ENCODE measurements at regions not wholly inside any gene's neighbourhood (a gene's known extent, or its start where the extent isn't known, plus 50 kb on each side); places are given as distances from the start of the nearest gene placed in this dataset.

DNA sequence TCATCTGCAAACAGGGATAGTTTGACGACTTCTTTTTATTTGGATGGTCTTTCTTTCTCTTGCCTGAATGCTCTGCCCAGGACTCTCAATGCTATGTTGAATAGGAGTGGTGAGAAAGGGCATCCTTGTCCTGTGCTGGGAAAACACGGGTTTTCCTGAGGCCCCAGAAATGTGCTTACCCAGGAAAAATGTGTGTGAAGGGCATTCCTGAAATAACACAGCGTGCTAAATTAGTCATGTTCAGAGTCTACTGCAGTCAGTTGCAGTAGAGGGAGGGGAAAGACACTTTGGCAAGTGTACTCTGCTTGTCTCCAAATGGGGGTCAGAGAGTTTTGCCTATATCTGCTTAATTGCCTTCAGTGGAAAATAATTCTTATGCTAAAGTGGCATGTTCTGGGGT is 153.9 kb downstream of the CCNG2 start:
- H3K4me1 Mint-ChIP-seq = 0 out of 4 replicates have a peak, but pooled peaks cover 0 to 4% of the 10 kb centered on the region in 2 experiments
- Histone ChIP-seq H2BK12ac (ENCODE audit: insufficient read length, low read depth, low read length) (no peak overlapping the region), H3K4me1 (ENCODE audit: insufficient read depth, low read length) (no peaks in the 10 kb centered on the region), H4K91ac (ENCODE audit: insufficient read length, low read depth, low read length) (no peak overlapping the region), H2AK5ac (ENCODE audit: insufficient read length, low read length) (no peak overlapping the region), H3K14ac (ENCODE audit: insufficient read depth, low read length) (no peak overlapping the region), H2AFZ (ENCODE audit: low read length) (no peak overlapping the region), H3K27ac (ENCODE audit: insufficient read length, low read depth, low read length) (no peak overlapping the region), H3K9me3 (ENCODE audit: control insufficient read depth, low read depth, low read length) (no peaks in the 10 kb centered on the region), H2BK20ac (ENCODE audit: low read depth, low read length, poor library complexity, severe bottlenecking) (no peak overlapping the region), H2BK15ac (ENCODE audit: low read depth, low read length) (no peak overlapping the region), H3K9ac (ENCODE audit: extremely low read depth, insufficient read length, low read length) (no peak overlapping the region), H3K56ac (ENCODE audit: insufficient read length, low read depth, low read length) (no peak overlapping the region), H3K79me2 (ENCODE audit: insufficient read depth, low read length) (0 out of 2 replicates have a peak, but pooled peaks cover 3% of the 10 kb centered on the region), H3K27me3 (ENCODE audit: insufficient read depth, low read length) (no peaks in the 10 kb centered on the region), H4K5ac (ENCODE audit: insufficient read length, low read depth, low read length) (no peak overlapping the region), H4K8ac (replicated peaks; ENCODE audit: insufficient read length, low read depth, low read length) (no peak overlapping the region), H2BK120ac (ENCODE audit: low read depth, low read length, poor library complexity, severe bottlenecking) (no peak overlapping the region), H3K79me1 (ENCODE audit: insufficient read depth, low read depth, low read length, poor library complexity, severe bottlenecking) (no peaks in the 10 kb centered on the region), H3T11ph (ENCODE audit: low read length) (no peak overlapping the region), H2BK5ac (ENCODE audit: insufficient read length, low read length) (no peak overlapping the region), H3K18ac (ENCODE audit: insufficient read length, low read depth, low read length) (no peak overlapping the region), H3K4me2 (ENCODE audit: insufficient read depth, insufficient read length, low read length) (no peak overlapping the region), H3K23me2 (ENCODE audit: insufficient read length, low read depth, low read length, poor library complexity, severe bottlenecking) (no peaks in the 10 kb centered on the region), H4K20me1 (ENCODE audit: control insufficient read depth, insufficient read depth, insufficient read length) (no peaks in the 10 kb centered on the region), H3K4ac (ENCODE audit: low read depth, low read length) (no peak overlapping the region), H3K23ac (ENCODE audit: insufficient read length, low read depth, low read length) (no peak overlapping the region)
- TF ChIP-seq, protein P1, sequence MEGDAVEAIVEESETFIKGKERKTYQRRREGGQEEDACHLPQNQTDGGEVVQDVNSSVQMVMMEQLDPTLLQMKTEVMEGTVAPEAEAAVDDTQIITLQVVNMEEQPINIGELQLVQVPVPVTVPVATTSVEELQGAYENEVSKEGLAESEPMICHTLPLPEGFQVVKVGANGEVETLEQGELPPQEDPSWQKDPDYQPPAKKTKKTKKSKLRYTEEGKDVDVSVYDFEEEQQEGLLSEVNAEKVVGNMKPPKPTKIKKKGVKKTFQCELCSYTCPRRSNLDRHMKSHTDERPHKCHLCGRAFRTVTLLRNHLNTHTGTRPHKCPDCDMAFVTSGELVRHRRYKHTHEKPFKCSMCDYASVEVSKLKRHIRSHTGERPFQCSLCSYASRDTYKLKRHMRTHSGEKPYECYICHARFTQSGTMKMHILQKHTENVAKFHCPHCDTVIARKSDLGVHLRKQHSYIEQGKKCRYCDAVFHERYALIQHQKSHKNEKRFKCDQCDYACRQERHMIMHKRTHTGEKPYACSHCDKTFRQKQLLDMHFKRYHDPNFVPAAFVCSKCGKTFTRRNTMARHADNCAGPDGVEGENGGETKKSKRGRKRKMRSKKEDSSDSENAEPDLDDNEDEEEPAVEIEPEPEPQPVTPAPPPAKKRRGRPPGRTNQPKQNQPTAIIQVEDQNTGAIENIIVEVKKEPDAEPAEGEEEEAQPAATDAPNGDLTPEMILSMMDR (conservative IDR thresholded peaks at IDR 0.05) = no peak
- no peaks in the 10 kb centered on the region for H3K36me3 Mint-ChIP-seq (ENCODE audit: insufficient read depth in 1 of 3, low read depth in 3 of 3)
- peaks cover 11% of the 10 kb centered on the region for H3K27me3 Mint-ChIP-seq (ENCODE audit: low read depth)
- peaks cover 0 to 1% of the 10 kb centered on the region in 2 experiments; a peak in 1 of 5 replicates for H3K9me3 Mint-ChIP-seq
- no peak overlapping the region for H3K4me3 Mint-ChIP-seq
- WGBS (ENCODE audit: extremely low coverage, insufficient read length, low lambda C conversion rate) = no CpG with 5 or more reads among the region's 3 CpGs
- H3K27ac Mint-ChIP-seq = no peak overlapping the region
- DNase-seq = no peak
